Brain microvascular endothelial cell (primary cell): ENCODE measurements at regions not wholly inside any gene's neighbourhood (a gene's known extent, or its start where the extent isn't known, plus 50 kb on each side); places are given as distances from the start of the nearest gene placed in this dataset.

Source experiments
- DNase-seq: peaks from one replicate; pipeline ENCODE4 v3.0.0-alpha.2; 2020
- H3K27ac ChIP-seq: fragments of 250-450 bp; sonication (Bioruptor Pico); 2 replicates; pipeline ENCODE4 v1.5.1; 2020; ENCODE audit warnings: mild to moderate bottlenecking, moderate library complexity
- H3K27me3 ChIP-seq: fragments of 250-450 bp; sonication (Bioruptor Pico); replicated peaks from 2 replicates; pipeline ENCODE4 v1.5.1; 2020; ENCODE audit warnings: mild to moderate bottlenecking
- H3K36me3 ChIP-seq: fragments of 250-450 bp; sonication (Bioruptor Pico); replicated peaks from 2 replicates; pipeline ENCODE4 v1.5.1; 2020; ENCODE audit warnings: mild to moderate bottlenecking
- H3K4me3 ChIP-seq: 2 replicates; pipeline ENCODE4 v1.5.1; 2011; ENCODE audit warnings: low read depth, mild to moderate bottlenecking, control low read depth, low read length, moderate library complexity
- CTCF ChIP-seq: IDR thresholded peaks from 2 replicates; pipeline ENCODE4 v1.5.1; 2011; ENCODE audit warnings: low read depth, mild to moderate bottlenecking, moderate library complexity, low read length, control low read depth, inconsistent platforms; ENCODE audit errors: missing control alignments
- in situ Hi-C: cut with HindIII; loops from 2 replicates; pipeline ENCODE4 v1.10.0; 2017; ENCODE audit warnings: low sequenced_read_pairs, low pct_ligation_motif_present

- in situ Hi-C loops, result no loop called here
- no peak for TF ChIP-seq CTCF
- H3K27ac ChIP-seq, result no peak overlapping the region
- no peak for DNase-seq
- H3K4me3 ChIP-seq, result no peak overlapping the region
- no peaks in the 10 kb centered on the region for H3K27me3 ChIP-seq
- H3K36me3 ChIP-seq, result no peaks in the 10 kb centered on the region
These were observed 560.4 kb upstream of the KLHL29 start for GRCh38 chr2:22824618-22825017.

DNA sequence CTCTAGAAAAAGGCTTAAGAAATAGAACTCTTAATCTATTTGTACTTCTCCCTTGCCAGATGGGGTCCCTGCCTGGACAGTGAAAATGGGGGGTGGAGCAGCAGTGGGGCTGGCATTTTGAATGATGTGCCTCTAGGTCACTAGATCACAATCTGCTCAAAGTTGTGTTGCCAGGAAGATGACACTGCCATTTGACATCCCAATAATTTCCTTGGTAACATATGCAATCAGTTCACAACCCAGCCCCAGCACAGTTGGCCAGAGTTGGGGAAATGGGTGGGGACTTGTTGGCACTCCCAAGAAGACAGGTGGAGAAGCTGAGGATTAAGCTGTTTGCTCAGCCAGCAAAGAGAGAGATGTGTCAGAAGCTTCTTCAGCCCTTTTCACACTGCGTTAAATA lies 558.3 kb upstream of the KLHL29 start:
- in situ Hi-C loops, result no loop called here
- H3K36me3 ChIP-seq, result no peaks in the 10 kb centered on the region

DNA sequence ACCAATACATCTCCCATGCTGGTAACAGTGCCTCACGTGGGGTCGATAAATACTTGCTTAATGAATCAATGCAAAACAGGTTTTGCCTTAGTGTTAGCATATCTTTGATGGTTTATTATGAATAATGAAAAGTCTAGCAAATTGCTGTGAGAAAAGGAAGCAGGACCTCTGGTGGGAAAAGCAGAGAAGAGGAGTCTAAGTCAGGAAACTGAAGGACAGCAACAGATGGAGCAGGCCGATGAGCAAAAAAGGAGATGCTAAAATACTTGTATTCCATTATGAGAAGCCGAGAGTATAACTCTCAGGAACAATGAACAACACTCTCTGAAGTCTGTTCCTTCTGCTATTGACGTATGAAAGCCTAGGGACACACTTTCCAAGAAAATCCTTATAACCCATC lies 555.2 kb upstream of the KLHL29 start:
- no peak for DNase-seq
- Histone ChIP-seq H3K4me3 (no peak overlapping the region), H3K36me3 (no peaks in the 10 kb centered on the region), H3K27ac (no peak overlapping the region), H3K27me3 (no peaks in the 10 kb centered on the region)
- in situ Hi-C loops, result no loop called here
- no peak for TF ChIP-seq CTCF

More for the DNA sequence above, 558.3 kb upstream of the KLHL29 start:
- DNase-seq, result no peak
- no peak overlapping the region for H3K27ac ChIP-seq
- TF ChIP-seq CTCF, result no peak
- H3K27me3 ChIP-seq, result no peaks in the 10 kb centered on the region
- H3K4me3 ChIP-seq, result no peak overlapping the region

DNA sequence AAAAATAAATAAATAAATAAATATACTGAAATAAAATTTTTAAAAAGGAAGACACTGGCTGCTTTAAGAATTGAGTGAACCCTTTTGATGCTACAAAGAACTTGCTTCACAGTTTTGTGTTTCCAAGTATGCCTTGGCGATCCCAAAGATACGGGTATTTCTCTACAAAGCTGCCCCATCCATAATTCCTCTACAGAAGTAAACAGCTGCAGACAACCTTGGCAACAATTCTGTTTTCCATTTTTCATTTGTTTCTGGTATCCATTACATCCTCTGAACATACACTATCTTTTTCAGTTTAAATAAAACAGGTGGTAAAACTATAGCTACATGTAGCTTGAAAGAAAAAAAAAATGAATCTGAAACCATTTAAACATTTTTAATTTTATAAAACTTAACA lies 552.8 kb upstream of the KLHL29 start:
- H3K36me3 ChIP-seq, result no peaks in the 10 kb centered on the region
- no peak for TF ChIP-seq CTCF
- no peak for DNase-seq
- H3K27me3 ChIP-seq, result no peaks in the 10 kb centered on the region
- in situ Hi-C loops, result no loop called here
- H3K27ac ChIP-seq, result no peak overlapping the region
- H3K4me3 ChIP-seq, result no peak overlapping the region

GRCh38 chr2:22838461-22838860 lies 546.5 kb upstream of the KLHL29 start:
- Histone ChIP-seq H3K4me3 (no peak overlapping the region), H3K27ac (no peak overlapping the region), H3K27me3 (no peaks in the 10 kb centered on the region), H3K36me3 (no peaks in the 10 kb centered on the region)
- in situ Hi-C loops, result no loop called here
- DNase-seq, result no peak
- no peak for TF ChIP-seq CTCF

DNA sequence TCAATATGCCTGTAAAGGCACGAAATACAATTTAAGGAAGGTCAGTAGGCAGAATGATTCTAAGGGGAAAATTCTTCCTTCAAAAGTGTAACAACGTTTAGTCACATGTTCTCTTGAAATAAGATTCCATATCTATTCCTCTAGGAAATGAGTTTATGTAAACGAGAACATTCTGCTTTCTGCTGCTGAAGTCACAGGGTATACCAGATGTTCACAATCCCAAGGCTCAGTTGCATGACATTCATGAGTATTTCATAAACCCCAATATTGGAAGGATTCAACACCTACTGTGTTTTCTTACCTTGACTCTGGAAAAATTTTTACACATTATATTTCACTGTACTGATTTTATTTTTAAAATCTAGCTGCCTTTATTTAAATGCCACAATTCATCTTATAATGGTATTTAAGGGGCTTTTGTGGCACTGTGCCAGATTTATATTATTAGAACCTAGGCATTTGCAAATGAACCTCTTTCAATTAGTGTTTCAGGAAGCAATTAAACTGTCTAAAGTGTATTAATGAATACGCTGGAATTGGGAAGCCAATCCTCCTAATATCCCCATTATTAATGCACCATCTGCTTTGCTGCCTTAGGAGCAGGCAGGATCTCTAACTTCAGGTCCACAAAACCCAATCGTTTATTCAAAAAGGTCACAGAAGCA lies 542.6 kb upstream of the KLHL29 start:
- in situ Hi-C loops, result no loop called here

More for the DNA sequence above, 542.6 kb upstream of the KLHL29 start:
- Histone ChIP-seq H3K4me3 (no peak overlapping the region), H3K27me3 (no peaks in the 10 kb centered on the region), H3K36me3 (no peaks in the 10 kb centered on the region), H3K27ac (no peak overlapping the region)
- DNase-seq, result no peak
- TF ChIP-seq CTCF, result no peak
